ENCODE measurements at regions not wholly inside any gene's neighbourhood (a gene's known extent, or its start where the extent isn't known, plus 50 kb on each side); places are given as distances from the start of the nearest gene placed in this dataset.

DNA sequence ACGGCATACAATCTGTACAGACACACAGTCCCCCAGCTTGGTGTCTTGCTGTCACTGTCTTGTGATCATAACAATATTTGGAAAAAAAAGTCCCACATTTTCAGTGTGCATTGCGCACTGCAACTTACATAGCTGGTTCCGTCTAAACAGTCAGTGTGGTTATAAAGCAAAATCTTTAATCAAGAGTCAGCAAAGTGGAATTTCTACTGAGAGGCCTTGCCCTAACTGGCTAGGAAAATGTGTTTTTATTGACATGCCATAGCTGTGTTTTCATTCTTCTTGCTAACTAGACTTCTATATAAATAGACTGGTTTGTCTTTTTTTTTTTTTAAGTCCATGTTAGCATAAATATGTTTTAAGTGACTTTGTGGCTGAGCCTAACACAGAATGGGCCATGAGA, 174.8 kb downstream of the POLR2M start:
- TF ChIP-seq, protein P1, sequence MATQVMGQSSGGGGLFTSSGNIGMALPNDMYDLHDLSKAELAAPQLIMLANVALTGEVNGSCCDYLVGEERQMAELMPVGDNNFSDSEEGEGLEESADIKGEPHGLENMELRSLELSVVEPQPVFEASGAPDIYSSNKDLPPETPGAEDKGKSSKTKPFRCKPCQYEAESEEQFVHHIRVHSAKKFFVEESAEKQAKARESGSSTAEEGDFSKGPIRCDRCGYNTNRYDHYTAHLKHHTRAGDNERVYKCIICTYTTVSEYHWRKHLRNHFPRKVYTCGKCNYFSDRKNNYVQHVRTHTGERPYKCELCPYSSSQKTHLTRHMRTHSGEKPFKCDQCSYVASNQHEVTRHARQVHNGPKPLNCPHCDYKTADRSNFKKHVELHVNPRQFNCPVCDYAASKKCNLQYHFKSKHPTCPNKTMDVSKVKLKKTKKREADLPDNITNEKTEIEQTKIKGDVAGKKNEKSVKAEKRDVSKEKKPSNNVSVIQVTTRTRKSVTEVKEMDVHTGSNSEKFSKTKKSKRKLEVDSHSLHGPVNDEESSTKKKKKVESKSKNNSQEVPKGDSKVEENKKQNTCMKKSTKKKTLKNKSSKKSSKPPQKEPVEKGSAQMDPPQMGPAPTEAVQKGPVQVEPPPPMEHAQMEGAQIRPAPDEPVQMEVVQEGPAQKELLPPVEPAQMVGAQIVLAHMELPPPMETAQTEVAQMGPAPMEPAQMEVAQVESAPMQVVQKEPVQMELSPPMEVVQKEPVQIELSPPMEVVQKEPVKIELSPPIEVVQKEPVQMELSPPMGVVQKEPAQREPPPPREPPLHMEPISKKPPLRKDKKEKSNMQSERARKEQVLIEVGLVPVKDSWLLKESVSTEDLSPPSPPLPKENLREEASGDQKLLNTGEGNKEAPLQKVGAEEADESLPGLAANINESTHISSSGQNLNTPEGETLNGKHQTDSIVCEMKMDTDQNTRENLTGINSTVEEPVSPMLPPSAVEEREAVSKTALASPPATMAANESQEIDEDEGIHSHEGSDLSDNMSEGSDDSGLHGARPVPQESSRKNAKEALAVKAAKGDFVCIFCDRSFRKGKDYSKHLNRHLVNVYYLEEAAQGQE (IDR thresholded peaks at IDR 0.05; ENCODE audit: insufficient read depth in 1 of 2, low read depth in 2 of 2, low read length in 1 of 2), result no peak
- TF ChIP-seq, protein P2, sequence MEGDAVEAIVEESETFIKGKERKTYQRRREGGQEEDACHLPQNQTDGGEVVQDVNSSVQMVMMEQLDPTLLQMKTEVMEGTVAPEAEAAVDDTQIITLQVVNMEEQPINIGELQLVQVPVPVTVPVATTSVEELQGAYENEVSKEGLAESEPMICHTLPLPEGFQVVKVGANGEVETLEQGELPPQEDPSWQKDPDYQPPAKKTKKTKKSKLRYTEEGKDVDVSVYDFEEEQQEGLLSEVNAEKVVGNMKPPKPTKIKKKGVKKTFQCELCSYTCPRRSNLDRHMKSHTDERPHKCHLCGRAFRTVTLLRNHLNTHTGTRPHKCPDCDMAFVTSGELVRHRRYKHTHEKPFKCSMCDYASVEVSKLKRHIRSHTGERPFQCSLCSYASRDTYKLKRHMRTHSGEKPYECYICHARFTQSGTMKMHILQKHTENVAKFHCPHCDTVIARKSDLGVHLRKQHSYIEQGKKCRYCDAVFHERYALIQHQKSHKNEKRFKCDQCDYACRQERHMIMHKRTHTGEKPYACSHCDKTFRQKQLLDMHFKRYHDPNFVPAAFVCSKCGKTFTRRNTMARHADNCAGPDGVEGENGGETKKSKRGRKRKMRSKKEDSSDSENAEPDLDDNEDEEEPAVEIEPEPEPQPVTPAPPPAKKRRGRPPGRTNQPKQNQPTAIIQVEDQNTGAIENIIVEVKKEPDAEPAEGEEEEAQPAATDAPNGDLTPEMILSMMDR (IDR thresholded peaks at IDR 0.05), result no peak
- no peak for TF ChIP-seq POLR2AphosphoS5 (IDR thresholded peaks at IDR 0.05; ENCODE audit: low read depth, low read length)

Measured in Panc1 (cell line).